IMR-90 (cell line): ENCODE measurements at regions not wholly inside any gene's neighbourhood (a gene's known extent, or its start where the extent isn't known, plus 50 kb on each side); places are given as distances from the start of the nearest gene placed in this dataset.

Experiments
- ATAC-seq: fragments of 200-7000 bp; cut with Tn5 transposase; 2 replicates; pipeline ENCODE4 v1.9.1; 2020; ENCODE audit warnings: low read depth, mild to moderate bottlenecking, moderate library complexity
- BruUV-seq: library from RNA; stranded (reverse); fragments of 400-500 nt; replicated peaks from 2 replicates; lab custom pipeline; 2021; lab: Mats Ljungman, UMichigan
- CTCF ChIA-PET: fragments of 300-600 bp; formaldehyde crosslinking; extraction: SDS; loops from one replicate; lab custom pipeline; 2021; ENCODE audit warnings: antibody characterized with exemption; lab: Yijun Ruan, JAX
- POLR2A ChIA-PET: fragments of 300-600 bp; sonication (Branson Sonifier 250); formaldehyde crosslinking; loops from one replicate; lab custom pipeline; 2022; ENCODE audit warnings: antibody characterized with exemption; ENCODE audit not compliant: unreplicated experiment; lab: Charles Lee
- DNase-seq: peaks from one replicate; pipeline ENCODE4 v3.0.0; 2013
- H2AFZ ChIP-seq: replicated peaks from 2 replicates; pipeline ENCODE3; 2013; ENCODE audit warnings: low read length, mild to moderate bottlenecking; ENCODE audit not compliant: poor library complexity
- H2AK5ac ChIP-seq: 2 replicates; pipeline ENCODE4 v1.6.1; 2013; ENCODE audit warnings: low read depth, low read length, inconsistent platforms
- H2AK9ac ChIP-seq: replicated peaks from 2 replicates; pipeline ENCODE3; 2013; ENCODE audit warnings: mild to moderate bottlenecking, low read depth, low read length, moderate library complexity; ENCODE audit not compliant: poor library complexity
- H2BK120ac ChIP-seq: 2 replicates; pipeline ENCODE4 v1.6.1; 2013; ENCODE audit warnings: low read depth, low read length, inconsistent platforms
- H2BK15ac ChIP-seq: 3 replicates; pipeline ENCODE4 v1.6.1; 2013; ENCODE audit warnings: low read depth, low read length, inconsistent platforms
- H2BK20ac ChIP-seq: 2 replicates; pipeline ENCODE4 v1.6.1; 2013; ENCODE audit warnings: low read depth, mild to moderate bottlenecking, inconsistent platforms, low read length, moderate library complexity
- H2BK5ac ChIP-seq: 2 replicates; pipeline ENCODE4 v1.6.1; 2013; ENCODE audit warnings: mild to moderate bottlenecking, low read depth, low read length, inconsistent platforms; ENCODE audit not compliant: poor library complexity, severe bottlenecking
- H3K14ac ChIP-seq: replicated peaks from 2 replicates; pipeline ENCODE4 v1.6.1; 2013; ENCODE audit warnings: low read depth, low read length, inconsistent platforms
- H3K18ac ChIP-seq: 2 replicates; pipeline ENCODE4 v1.6.1; 2013; ENCODE audit warnings: low read depth, low read length, control low read depth
- H3K23ac ChIP-seq: 2 replicates; pipeline ENCODE4 v1.6.1; 2013; ENCODE audit warnings: low read depth, low read length, inconsistent platforms
- H3K27ac ChIP-seq: 2 replicates; pipeline ENCODE4 v1.5.1; 2013; ENCODE audit warnings: mild to moderate bottlenecking, control low read depth, low read length; ENCODE audit not compliant: insufficient read depth
- H3K27me3 ChIP-seq: 2 replicates; pipeline ENCODE4 v1.6.1; 2013; ENCODE audit warnings: low read length; ENCODE audit not compliant: control insufficient read depth, insufficient read depth
- H3K36me3 ChIP-seq: 2 replicates; pipeline ENCODE4 v1.6.1; 2013; ENCODE audit warnings: low read length, mixed read lengths; ENCODE audit not compliant: control insufficient read depth, insufficient read depth
- H3K4ac ChIP-seq: 2 replicates; pipeline ENCODE4 v1.6.1; 2013; ENCODE audit warnings: low read depth, low read length, inconsistent platforms
- H3K4me1 ChIP-seq: 2 replicates; pipeline ENCODE4 v1.6.1; 2013; ENCODE audit warnings: low read length, mixed read lengths; ENCODE audit not compliant: control insufficient read depth, insufficient read depth
- H3K4me2 ChIP-seq: 2 replicates; pipeline ENCODE4 v1.6.1; 2013; ENCODE audit warnings: low read depth, mild to moderate bottlenecking, control low read depth, low read length, moderate library complexity
- H3K4me3 ChIP-seq: 2 replicates; pipeline ENCODE4 v1.5.1; 2013; ENCODE audit warnings: low read depth, mild to moderate bottlenecking, control low read depth, low read length, moderate library complexity; ENCODE audit not compliant: insufficient read depth
- H3K56ac ChIP-seq: 2 replicates; pipeline ENCODE4 v1.6.1; 2013; ENCODE audit warnings: low read length, inconsistent platforms; ENCODE audit not compliant: insufficient read depth; ENCODE audit errors: extremely low read depth
- H3K79me1 ChIP-seq, 2 experiments: 2 replicates each; pipeline ENCODE4 v1.6.1; 2013; ENCODE audit warnings: low read length in 2 of 2, inconsistent platforms in 1 of 2, low read depth in 1 of 2
- H3K9ac ChIP-seq: 2 replicates; pipeline ENCODE4 v1.6.1; 2013; ENCODE audit warnings: low read depth, low read length, control low read depth
- H3K9me1 ChIP-seq: 2 replicates; pipeline ENCODE4 v1.6.1; 2013; ENCODE audit warnings: low read length, inconsistent platforms; ENCODE audit not compliant: insufficient read depth
- H3K9me3 ChIP-seq: 2 replicates; pipeline ENCODE4 v1.6.1; 2013; ENCODE audit warnings: low read length; ENCODE audit not compliant: control insufficient read depth, insufficient read depth
- H4K20me1 ChIP-seq: 2 replicates; pipeline ENCODE4 v1.6.1; 2013; ENCODE audit warnings: low read length, inconsistent platforms; ENCODE audit not compliant: insufficient read depth
- H4K5ac ChIP-seq: 2 replicates; pipeline ENCODE4 v1.6.1; 2013; ENCODE audit warnings: mild to moderate bottlenecking, low read depth, low read length, control low read depth
- H4K8ac ChIP-seq, 2 experiments: 2 replicates each; pipeline ENCODE4 v1.6.1; 2013; ENCODE audit warnings: low read depth in 2 of 2, low read length in 2 of 2, control low read depth in 1 of 2, inconsistent platforms in 1 of 2
- H4K91ac ChIP-seq: 2 replicates; pipeline ENCODE4 v1.6.1; 2013; ENCODE audit warnings: low read depth, low read length, inconsistent platforms; ENCODE audit not compliant: insufficient read depth
- MXI1 ChIP-seq: IDR thresholded peaks from 2 replicates; pipeline ENCODE4 v1.6.1; 2012; ENCODE audit warnings: low read depth, mild to moderate bottlenecking, low read length, moderate library complexity, borderline replicate concordance
- WGBS, 2 experiments: methylation state at CpG; one replicate each; pipeline versions ENCODE4 v1.1.5 to v1.1.7; 2013; ENCODE audit warnings: missing lambda C conversion rate in 2 of 2; ENCODE audit not compliant: insufficient read length in 1 of 2; ENCODE audit errors: extremely low coverage in 2 of 2; 5-methylcytosine and 5-hydroxymethylcytosine counted together
- dilution Hi-C: fragments of 300-500 bp; cut with HindIII; formaldehyde crosslinking; loops from one replicate; pipeline ENCODE4 v1.14.3; 2018; ENCODE audit warnings: low sequenced_read_pairs; ENCODE audit not compliant: unreplicated experiment
- in situ Hi-C: fragments of 300-500 bp; cut with MboI; formaldehyde crosslinking; loops from 3 replicates; pipeline ENCODE4 v1.14.3; 2019; ENCODE audit warnings: low sequenced_read_pairs, inconsistent platforms, mixed read lengths
- intact Hi-C: fragments of 100-400 bp; cut with micrococcal nuclease; formaldehyde crosslinking; loops from 2 replicates; pipeline ENCODE4 v1.10.0; 2022
- TF ChIP-seq, protein P1 (sequence below): fragments of 150-350 bp; IDR thresholded peaks from 2 replicates; pipeline ENCODE4 v1.6.1; 2017; ENCODE audit warnings: mild to moderate bottlenecking, antibody characterized with exemption, low read length, low read depth

DNA sequence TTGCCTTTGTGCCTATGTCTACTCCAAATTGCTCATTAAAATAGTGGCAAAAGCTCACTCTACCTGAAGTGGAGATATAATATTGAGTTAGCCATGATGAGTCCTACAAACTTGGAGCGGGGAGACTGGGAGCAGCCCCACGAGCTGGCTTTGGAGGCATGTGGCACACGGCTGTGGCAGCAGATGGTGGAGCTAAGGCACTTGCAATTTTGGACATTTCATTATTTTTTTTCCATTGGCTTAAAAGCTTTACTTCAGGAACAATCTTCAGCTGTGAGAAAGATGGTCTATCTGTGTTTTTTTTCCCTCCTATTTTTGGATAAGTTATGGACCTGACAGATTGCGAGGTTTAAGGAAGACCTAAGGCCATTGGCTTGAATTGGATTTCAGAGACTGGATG is 578.3 kb downstream of the CMPK2 start:
- DNase-seq (no peak), ATAC-seq (no peak)
- H3K4me2 ChIP-seq, result no peak overlapping the region
- peaks cover 2% of the 10 kb centered on the region for H3K9me3 ChIP-seq
- no TSS peak for BruUV-seq
- H3K23ac ChIP-seq, result no peak overlapping the region
- H3K4me3 ChIP-seq, result no peak overlapping the region
- H2BK15ac ChIP-seq, result no peak overlapping the region
- H3K9me1 ChIP-seq, result no peaks in the 10 kb centered on the region
- no peak overlapping the region for H2AFZ ChIP-seq
- H3K56ac ChIP-seq, result no peak overlapping the region
- dilution Hi-C loops (no loop called here), intact Hi-C loops (no loop called here), in situ Hi-C loops (no loop called here)
- ChIA-PET POLR2A (no interaction called here), CTCF (no interaction called here)
- no peak overlapping the region for H2AK5ac ChIP-seq
- no peak overlapping the region for H3K9ac ChIP-seq
- no peaks in the 10 kb centered on the region for H3K4me1 ChIP-seq
- no peak overlapping the region for H3K18ac ChIP-seq
- H3K4ac ChIP-seq, result no peak overlapping the region
- no peak overlapping the region for H3K14ac ChIP-seq
- H4K5ac ChIP-seq, result no peak overlapping the region
- H3K79me1 ChIP-seq, result no peaks in the 10 kb centered on the region
- H4K91ac ChIP-seq, result no peak overlapping the region
- no peak overlapping the region for H2BK20ac ChIP-seq
- no peak overlapping the region for H4K8ac ChIP-seq
- no CpG with 5 or more reads among the region's 4 CpGs for WGBS, 2 experiments
- H3K27me3 ChIP-seq, result no peaks in the 10 kb centered on the region
- H3K36me3 ChIP-seq, result no peaks in the 10 kb centered on the region
- H4K20me1 ChIP-seq, result no peaks in the 10 kb centered on the region
- no peak overlapping the region for H2BK5ac ChIP-seq
- no peak overlapping the region for H3K27ac ChIP-seq
- TF ChIP-seq, protein P1, sequence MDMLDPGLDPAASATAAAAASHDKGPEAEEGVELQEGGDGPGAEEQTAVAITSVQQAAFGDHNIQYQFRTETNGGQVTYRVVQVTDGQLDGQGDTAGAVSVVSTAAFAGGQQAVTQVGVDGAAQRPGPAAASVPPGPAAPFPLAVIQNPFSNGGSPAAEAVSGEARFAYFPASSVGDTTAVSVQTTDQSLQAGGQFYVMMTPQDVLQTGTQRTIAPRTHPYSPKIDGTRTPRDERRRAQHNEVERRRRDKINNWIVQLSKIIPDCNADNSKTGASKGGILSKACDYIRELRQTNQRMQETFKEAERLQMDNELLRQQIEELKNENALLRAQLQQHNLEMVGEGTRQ, result no peak
- TF ChIP-seq MXI1, result no peak
- H2AK9ac ChIP-seq, result no peak overlapping the region
- H2BK120ac ChIP-seq, result no peak overlapping the region
